Glutamatergic neuron (in vitro differentiated cells): ENCODE measurements at regions not wholly inside any gene's neighbourhood (a gene's known extent, or its start where the extent isn't known, plus 50 kb on each side); places are given as distances from the start of the nearest gene placed in this dataset.
A peak's percentile ranks its signal among the peaks of the same experiment; 100 is the strongest.

Experiments
- DNase-seq: peaks from one replicate; pipeline ENCODE4 v3.0.0; 2022
- H3K27ac Mint-ChIP-seq: one replicate; pipeline ENCODE4 v1.8.0; 2020; ENCODE audit warnings: mild to moderate bottlenecking, mixed read lengths, inconsistent platforms; ENCODE audit not compliant: unreplicated experiment
- H3K27me3 Mint-ChIP-seq: one replicate; pipeline ENCODE4 v1.8.0; 2020; ENCODE audit warnings: mild to moderate bottlenecking, moderate library complexity, mixed read lengths, inconsistent platforms; ENCODE audit not compliant: unreplicated experiment
- H3K36me3 Mint-ChIP-seq: one replicate; pipeline ENCODE4 v1.8.0; 2020; ENCODE audit warnings: mild to moderate bottlenecking, mixed read lengths, inconsistent platforms; ENCODE audit not compliant: unreplicated experiment
- H3K4me1 Mint-ChIP-seq: one replicate; pipeline ENCODE4 v1.8.0; 2020; ENCODE audit warnings: mild to moderate bottlenecking, low read depth, mixed read lengths, inconsistent platforms; ENCODE audit not compliant: unreplicated experiment
- H3K4me3 Mint-ChIP-seq: one replicate; pipeline ENCODE4 v1.8.0; 2020; ENCODE audit warnings: mild to moderate bottlenecking, mixed read lengths, inconsistent platforms; ENCODE audit not compliant: unreplicated experiment
- H3K9me3 Mint-ChIP-seq: one replicate; pipeline ENCODE4 v1.8.0; 2020; ENCODE audit warnings: mild to moderate bottlenecking, moderate library complexity, mixed read lengths, inconsistent platforms; ENCODE audit not compliant: unreplicated experiment
- CTCF ChIP-seq: fragments of 200-600 bp; sonication (generic); IDR thresholded peaks from one replicate; pipeline ENCODE4 v1.5.0; 2021; ENCODE audit not compliant: partially characterized antibody, unreplicated experiment

GRCh38 chr20:48262955-48263354, 477.7 kb upstream of the SULF2 start:
- TF ChIP-seq CTCF = no peak
- no peak overlapping the region for H3K4me3 Mint-ChIP-seq
- H3K36me3 Mint-ChIP-seq = peaks cover 12% of the 10 kb centered on the region
- peaks cover 4% of the 10 kb centered on the region for H3K9me3 Mint-ChIP-seq
- H3K4me1 Mint-ChIP-seq = peaks cover 8% of the 10 kb centered on the region
- DNase-seq = no peak
- no peak overlapping the region for H3K27ac Mint-ChIP-seq
- peaks cover 5% of the 10 kb centered on the region for H3K27me3 Mint-ChIP-seq

- no peak overlapping the region for H3K27ac Mint-ChIP-seq
- H3K27me3 Mint-ChIP-seq = peaks cover 5% of the 10 kb centered on the region
- H3K36me3 Mint-ChIP-seq = peaks cover 12% of the 10 kb centered on the region
- no peak for DNase-seq
- peaks cover 1% of the 10 kb centered on the region for H3K9me3 Mint-ChIP-seq
- H3K4me3 Mint-ChIP-seq = no peak overlapping the region
- TF ChIP-seq CTCF = no peak
- H3K4me1 Mint-ChIP-seq = peaks cover 8% of the 10 kb centered on the region
These were observed 477.2 kb upstream of the SULF2 start for GRCh38 chr20:48262466-48262865.

GRCh38 chr20:48261398-48261910, 476.2 kb upstream of the SULF2 start:
- no peak overlapping the region for H3K4me3 Mint-ChIP-seq
- H3K27me3 Mint-ChIP-seq = peaks cover 5% of the 10 kb centered on the region
- H3K36me3 Mint-ChIP-seq = peaks cover 10% of the 10 kb centered on the region
- H3K9me3 Mint-ChIP-seq = peaks cover 1% of the 10 kb centered on the region
- DNase-seq = no peak
- H3K4me1 Mint-ChIP-seq = peaks cover 8% of the 10 kb centered on the region
- TF ChIP-seq CTCF = no peak
- no peak overlapping the region for H3K27ac Mint-ChIP-seq

GRCh38 chr20:48260129-48260756, 475.0 kb upstream of the SULF2 start:
- Mint-ChIP-seq H3K27me3 (peaks cover 5% of the 10 kb centered on the region), H3K36me3 (peaks cover 12% of the 10 kb centered on the region), H3K4me1 (peaks cover 8% of the 10 kb centered on the region), H3K9me3 (peaks cover 3% of the 10 kb centered on the region), H3K27ac (peak overlapping the region; percentile 28), H3K4me3 (no peak overlapping the region)
- no peak for TF ChIP-seq CTCF
- no peak for DNase-seq

- no peak for TF ChIP-seq CTCF
- H3K36me3 Mint-ChIP-seq = peaks cover 12% of the 10 kb centered on the region
- H3K4me1 Mint-ChIP-seq = peaks cover 8% of the 10 kb centered on the region
- no peak overlapping the region for H3K4me3 Mint-ChIP-seq
- peaks cover 5% of the 10 kb centered on the region for H3K27me3 Mint-ChIP-seq
- H3K9me3 Mint-ChIP-seq = peaks cover 2% of the 10 kb centered on the region
- DNase-seq = no peak
- no peak overlapping the region for H3K27ac Mint-ChIP-seq
These were observed 474.2 kb upstream of the SULF2 start for GRCh38 chr20:48259456-48259855.
